BJ (cell line): ENCODE measurements at regions not wholly inside any gene's neighbourhood (a gene's known extent, or its start where the extent isn't known, plus 50 kb on each side); places are given as distances from the start of the nearest gene placed in this dataset.
"Not testable (repeated sequence)": the region's sequence is repeated elsewhere in the genome, so short reads cannot be mapped to it uniquely, and the experiment has no call there.

Experiments used
- CTCF ChIA-PET: fragments of 350-600 bp; formaldehyde crosslinking; extraction: SDS; loops from one replicate; lab custom pipeline; 2021; ENCODE audit warnings: antibody characterized with exemption, inconsistent platforms; lab: Yijun Ruan, JAX
- POLR2A ChIA-PET: fragments of 300-600 bp; sonication (Branson Sonifier 250); formaldehyde crosslinking; extraction: SDS; loops from one replicate; lab custom pipeline; 2021; ENCODE audit warnings: antibody characterized with exemption; lab: Charles Lee
- DNase-seq: peaks from one replicate; pipeline ENCODE4 v3.0.0-alpha.2; 2011; ENCODE audit warnings: low read depth
- H3K27me3 ChIP-seq: 2 replicates; pipeline ENCODE4 v1.6.0; 2011; ENCODE audit warnings: low read length; ENCODE audit not compliant: control insufficient read depth, insufficient read depth
- H3K36me3 ChIP-seq: 2 replicates; pipeline ENCODE4 v1.5.1; 2011; ENCODE audit warnings: low read length; ENCODE audit not compliant: control insufficient read depth, insufficient read depth
- H3K4me3 ChIP-seq: 2 replicates; pipeline ENCODE4 v1.5.1; 2011; ENCODE audit warnings: low read depth, mild to moderate bottlenecking, control low read depth, low read length
- CTCF ChIP-seq: IDR thresholded peaks from 2 replicates; pipeline ENCODE4 v1.5.1; 2011; ENCODE audit warnings: low read depth, mild to moderate bottlenecking, control low read depth, inconsistent platforms, low read length, moderate library complexity; ENCODE audit not compliant: insufficient read depth

GRCh38 chr18:67135981-67136380 is 380.5 kb downstream of the DSEL start:
- Histone ChIP-seq H3K4me3 (no peak overlapping the region), H3K36me3 (no peaks in the 10 kb centered on the region), H3K27me3 (no peaks in the 10 kb centered on the region)
- CTCF ChIA-PET: interaction anchor here (1.0 kb wide), 1 partner anchor 11 kb away, joined by 3 read pairs; no protein-coding TSS in a partner anchor
- no peak for TF ChIP-seq CTCF
- POLR2A ChIA-PET: no interaction called here
- no peak for DNase-seq

GRCh38 chr18:67134911-67135310 is 381.6 kb downstream of the DSEL start:
- CTCF ChIA-PET: no interaction called here
- TF ChIP-seq CTCF: no peak
- Histone ChIP-seq H3K36me3 (no peaks in the 10 kb centered on the region), H3K4me3 (no peak overlapping the region), H3K27me3 (no peaks in the 10 kb centered on the region)
- POLR2A ChIA-PET: no interaction called here
- no peak for DNase-seq

GRCh38 chr18:67133669-67134068 is 382.9 kb downstream of the DSEL start:
- Histone ChIP-seq H3K36me3 (no peaks in the 10 kb centered on the region), H3K4me3 (no peak overlapping the region), H3K27me3 (no peaks in the 10 kb centered on the region)
- POLR2A ChIA-PET: no interaction called here
- TF ChIP-seq CTCF: no peak
- CTCF ChIA-PET: no interaction called here
- DNase-seq: no peak

- H3K4me3 ChIP-seq: no peak overlapping the region
Measured at GRCh38 chr18:67132919-67133318, 383.6 kb downstream of the DSEL start.

GRCh38 chr18:67131498-67131897 is 385.0 kb downstream of the DSEL start:
- CTCF ChIA-PET: no interaction called here

More at GRCh38 chr18:67132919-67133318, 383.6 kb downstream of the DSEL start:
- H3K27me3 ChIP-seq: no peaks in the 10 kb centered on the region
- no peak for TF ChIP-seq CTCF
- DNase-seq: no peak
- no peaks in the 10 kb centered on the region for H3K36me3 ChIP-seq
- ChIA-PET CTCF (no interaction called here), POLR2A (no interaction called here)

GRCh38 chr18:67126751-67127150 is 389.8 kb downstream of the DSEL start:
- POLR2A ChIA-PET, H3K27me3 ChIP-seq, DNase-seq, H3K4me3 ChIP-seq, CTCF ChIA-PET, H3K36me3 ChIP-seq: not testable (repeated sequence)

More at GRCh38 chr18:67131498-67131897, 385.0 kb downstream of the DSEL start:
- DNase-seq: no peak
- no peak for TF ChIP-seq CTCF
- H3K36me3 ChIP-seq: no peaks in the 10 kb centered on the region
- no peaks in the 10 kb centered on the region for H3K27me3 ChIP-seq
- POLR2A ChIA-PET: no interaction called here
- no peak overlapping the region for H3K4me3 ChIP-seq
